Right lobe of liver (tissue), 6 donors: ENCODE measurements at regions not wholly inside any gene's neighbourhood (a gene's known extent, or its start where the extent isn't known, plus 50 kb on each side); places are given as distances from the start of the nearest gene placed in this dataset.

Experiments
- ATAC-seq, 4 donors: fragments of 200-7000 bp; cut with Tn5 transposase; one replicate each; pipeline ENCODE4 v1.9.1; 2020; ENCODE audit warnings: mild to moderate bottlenecking in 4 of 4, moderate library complexity in 4 of 4
- DNase-seq, 3 donors: peaks; one replicate each; pipeline ENCODE4 v3.0.0-alpha.2; 2020
- H3K27ac ChIP-seq, 3 donors: fragments of 200-600 bp; one replicate each; pipeline ENCODE4 v1.8.0; 2022
- H3K27me3 ChIP-seq, 2 donors: fragments of 200-600 bp; one replicate each; pipeline ENCODE4 v1.8.0; 2022
- H3K36me3 ChIP-seq, 4 donors: fragments of 200-600 bp; sonication (generic) in 1 of 4; one replicate each; pipeline versions ENCODE4 v1.5.1 to v1.8.0; 2017 to 2022; ENCODE audit warnings: control low read depth in 1 of 4
- H3K4me1 ChIP-seq, 4 donors: fragments of 200-600 bp; sonication (generic) in 1 of 4; one replicate each; pipeline versions ENCODE4 v1.5.1 to v1.8.0; 2017 to 2022; ENCODE audit warnings: control low read depth in 1 of 4
- H3K4me3 ChIP-seq, 3 donors: fragments of 200-600 bp; one replicate each; pipeline ENCODE4 v1.8.0; 2022
- H3K9me3 ChIP-seq, 4 donors: fragments of 200-600 bp; sonication (generic) in 1 of 4; one replicate each; pipeline versions ENCODE4 v1.5.1 to v1.8.0; 2017 to 2022; ENCODE audit warnings: control low read depth in 1 of 4
- POLR2A ChIP-seq: fragments of 450-650 bp; IDR thresholded peaks from one replicate; pipeline ENCODE4 v1.6.1; 2017; ENCODE audit warnings: antibody characterized with exemption, mild to moderate bottlenecking
- WGBS: methylation state at CpG from one replicate; pipeline ENCODE4 v1.1.6; 2018; ENCODE audit warnings: low coverage, low lambda C conversion rate; ENCODE audit not compliant: insufficient coverage; ENCODE audit errors: missing lambda C conversion rate; 5-methylcytosine and 5-hydroxymethylcytosine counted together
- intact Hi-C, 2 donors: fragments of 100-400 bp; cut with DNase I; formaldehyde crosslinking; loops; one replicate each; pipeline versions ENCODE4 v1.11.2 to v1.14.1; 2022
- TF ChIP-seq, protein P1 (sequence below), 4 donors: fragments of 200-600 bp in 3 of 4; fragments of 450-650 bp in 1 of 4; IDR thresholded peaks; one replicate each; pipeline versions ENCODE4 v1.5.1 to v1.8.0; 2016 to 2022; ENCODE audit warnings: antibody characterized with exemption in 4 of 4, mild to moderate bottlenecking in 2 of 4
- donor health status: DM: no; HTN: yes; CAD: no.
- donor health status: DM: no; HTN: no; CAD: no.
- donor health status: DM: no; HTN: no; CAD: no.
- donor health status: DM: no; HTN: yes; CAD: no.
- donor health status: DM: no; HTN: yes; CAD: no.

GRCh38 chr3:73768524-73769308 lies 144.0 kb upstream of the PDZRN3 start:
- H3K27ac ChIP-seq = no peak overlapping the region
- TF ChIP-seq, protein P1, sequence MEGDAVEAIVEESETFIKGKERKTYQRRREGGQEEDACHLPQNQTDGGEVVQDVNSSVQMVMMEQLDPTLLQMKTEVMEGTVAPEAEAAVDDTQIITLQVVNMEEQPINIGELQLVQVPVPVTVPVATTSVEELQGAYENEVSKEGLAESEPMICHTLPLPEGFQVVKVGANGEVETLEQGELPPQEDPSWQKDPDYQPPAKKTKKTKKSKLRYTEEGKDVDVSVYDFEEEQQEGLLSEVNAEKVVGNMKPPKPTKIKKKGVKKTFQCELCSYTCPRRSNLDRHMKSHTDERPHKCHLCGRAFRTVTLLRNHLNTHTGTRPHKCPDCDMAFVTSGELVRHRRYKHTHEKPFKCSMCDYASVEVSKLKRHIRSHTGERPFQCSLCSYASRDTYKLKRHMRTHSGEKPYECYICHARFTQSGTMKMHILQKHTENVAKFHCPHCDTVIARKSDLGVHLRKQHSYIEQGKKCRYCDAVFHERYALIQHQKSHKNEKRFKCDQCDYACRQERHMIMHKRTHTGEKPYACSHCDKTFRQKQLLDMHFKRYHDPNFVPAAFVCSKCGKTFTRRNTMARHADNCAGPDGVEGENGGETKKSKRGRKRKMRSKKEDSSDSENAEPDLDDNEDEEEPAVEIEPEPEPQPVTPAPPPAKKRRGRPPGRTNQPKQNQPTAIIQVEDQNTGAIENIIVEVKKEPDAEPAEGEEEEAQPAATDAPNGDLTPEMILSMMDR (IDR thresholded peaks at IDR 0.05) = no peak
- no peak for TF ChIP-seq POLR2A
- WGBS = 55% methylated on average over 5 of the region's 5 CpGs
- no peak overlapping the region for H3K4me3 ChIP-seq
- no peak for ATAC-seq
- no peaks in the 10 kb centered on the region for H3K4me1 ChIP-seq
- H3K36me3 ChIP-seq = no peaks in the 10 kb centered on the region
- no peak for DNase-seq
- intact Hi-C loops = no loop called here
- no peaks in the 10 kb centered on the region for H3K27me3 ChIP-seq
- H3K9me3 ChIP-seq = no peaks in the 10 kb centered on the region

DNA sequence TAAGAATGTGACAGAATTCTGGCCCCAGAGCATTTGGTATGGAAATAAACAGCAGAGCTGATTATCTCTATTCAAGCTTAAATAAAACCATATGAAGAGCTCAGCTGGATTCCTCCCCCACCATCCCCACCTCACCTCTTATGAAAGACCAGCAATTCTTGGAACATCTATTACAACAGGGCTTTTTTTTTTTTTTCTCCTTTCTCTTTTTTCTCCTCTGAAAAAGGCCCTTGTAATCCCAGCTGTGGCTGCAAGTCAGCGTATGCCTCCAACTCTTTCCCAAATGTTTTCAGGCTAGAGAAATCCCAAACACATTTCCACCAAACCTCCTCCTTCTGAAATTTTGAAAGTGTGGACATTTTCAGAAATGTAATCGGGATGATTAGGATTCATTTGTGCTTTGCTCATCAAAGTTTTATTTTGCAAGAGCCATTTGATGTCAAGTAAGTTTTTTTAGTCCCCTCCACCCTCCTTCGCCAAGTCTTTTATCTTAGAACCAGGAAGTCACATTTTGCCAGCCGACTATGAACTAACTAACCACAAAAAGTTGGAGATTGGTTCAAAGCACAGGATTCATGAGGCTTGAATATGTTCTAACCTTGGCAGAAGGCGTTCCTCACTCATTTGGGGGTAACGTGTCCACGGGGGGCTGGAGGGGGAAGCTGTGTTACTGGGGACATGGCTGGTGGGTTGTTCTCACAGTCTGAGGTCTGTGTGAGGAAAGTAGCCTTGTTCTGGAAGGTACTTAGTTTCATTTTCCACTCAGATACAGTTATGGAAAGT lies 142.0 kb upstream of the PDZRN3 start:
- intact Hi-C loops = no loop called here
- DNase-seq = no peak
- Histone ChIP-seq H3K27ac (no peak overlapping the region), H3K4me1 (no peaks in the 10 kb centered on the region), H3K36me3 (no peaks in the 10 kb centered on the region), H3K27me3 (no peaks in the 10 kb centered on the region), H3K9me3 (no peaks in the 10 kb centered on the region), H3K4me3 (no peak overlapping the region)
- ATAC-seq = peak in 3 of 4 donors; percentile 28 to 46 (median 38)
- TF ChIP-seq, protein P1 (IDR thresholded peaks at IDR 0.05) = no peak
- TF ChIP-seq POLR2A = no peak
- 26% methylated on average over 7 of the region's 7 CpGs for WGBS

- Histone ChIP-seq H3K4me1 (no peaks in the 10 kb centered on the region), H3K9me3 (no peaks in the 10 kb centered on the region), H3K4me3 (no peak overlapping the region), H3K36me3 (no peaks in the 10 kb centered on the region), H3K27me3 (no peaks in the 10 kb centered on the region), H3K27ac (no peak overlapping the region)
- intact Hi-C loops = no loop called here
- 48% methylated on average over 5 of the region's 5 CpGs for WGBS
- DNase-seq (no peak), ATAC-seq (no peak)
- TF ChIP-seq, protein P1 (IDR thresholded peaks at IDR 0.05) = no peak
Measured at GRCh38 chr3:73765878-73766545, 141.3 kb upstream of the PDZRN3 start.

DNA sequence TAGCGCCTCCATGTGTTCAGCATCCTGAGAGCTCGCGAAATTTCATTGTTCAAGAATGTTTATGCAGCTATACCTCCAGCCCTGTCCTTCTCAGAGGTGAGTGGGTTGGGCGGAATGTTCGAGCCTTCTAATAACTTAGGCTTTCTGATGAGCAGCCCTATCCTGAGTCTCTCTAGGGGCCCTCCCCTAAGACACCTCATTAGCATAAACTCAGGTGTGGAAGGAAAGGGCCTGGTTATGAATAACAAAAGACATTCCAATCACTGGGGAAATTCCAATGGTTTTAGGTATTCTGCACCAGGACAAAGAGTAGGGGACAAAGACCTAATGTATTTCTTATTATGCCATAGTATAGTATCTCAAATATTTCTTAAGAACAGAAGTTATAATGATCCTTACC lies 138.1 kb upstream of the PDZRN3 start:
- no peak for ATAC-seq
- no peaks in the 10 kb centered on the region for H3K4me1 ChIP-seq
- no peak overlapping the region for H3K4me3 ChIP-seq
- no peak overlapping the region for H3K27ac ChIP-seq
- DNase-seq = no peak
- WGBS = 92% methylated on average over 5 of the region's 5 CpGs
- TF ChIP-seq, protein P1 (IDR thresholded peaks at IDR 0.05) = no peak
- TF ChIP-seq POLR2A = no peak
- intact Hi-C loops = no loop called here
- no peaks in the 10 kb centered on the region for H3K27me3 ChIP-seq
- no peaks in the 10 kb centered on the region for H3K36me3 ChIP-seq
- H3K9me3 ChIP-seq = no peaks in the 10 kb centered on the region
